Hematopoietic multipotent progenitor cell treated with erythropoietin and hydrocortisone succinate and interleukin-3 and kit ligand, for 4 days (in vitro differentiated cells): ENCODE measurements at regions not wholly inside any gene's neighbourhood (a gene's known extent, or its start where the extent isn't known, plus 50 kb on each side); places are given as distances from the start of the nearest gene placed in this dataset.
A peak's percentile ranks its signal among the peaks of the same experiment; 100 is the strongest.

ENCODE experiments used
- DNase-seq: peaks from one replicate; pipeline ENCODE4 v3.0.0-alpha.2; 2015

DNA sequence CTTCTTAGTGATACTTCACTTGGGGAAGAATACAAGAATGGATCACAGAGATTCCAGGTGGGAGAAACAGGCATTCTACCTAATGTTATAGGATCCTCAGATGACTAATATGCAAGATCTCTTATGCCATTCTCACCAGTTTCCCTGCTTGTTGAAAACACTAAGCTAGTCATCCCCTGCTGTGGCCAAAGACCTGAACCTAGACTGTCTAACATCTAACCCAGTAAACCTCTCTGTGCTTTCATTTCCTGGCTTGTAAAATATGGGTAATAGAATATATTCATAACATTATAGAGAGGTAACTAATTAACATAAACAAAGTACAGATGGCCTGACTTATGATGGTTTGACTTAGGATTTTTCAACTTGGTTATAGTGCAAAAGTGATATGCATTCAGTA is 776.3 kb downstream of the TUSC7 start:
- DNase-seq = no peak

DNA sequence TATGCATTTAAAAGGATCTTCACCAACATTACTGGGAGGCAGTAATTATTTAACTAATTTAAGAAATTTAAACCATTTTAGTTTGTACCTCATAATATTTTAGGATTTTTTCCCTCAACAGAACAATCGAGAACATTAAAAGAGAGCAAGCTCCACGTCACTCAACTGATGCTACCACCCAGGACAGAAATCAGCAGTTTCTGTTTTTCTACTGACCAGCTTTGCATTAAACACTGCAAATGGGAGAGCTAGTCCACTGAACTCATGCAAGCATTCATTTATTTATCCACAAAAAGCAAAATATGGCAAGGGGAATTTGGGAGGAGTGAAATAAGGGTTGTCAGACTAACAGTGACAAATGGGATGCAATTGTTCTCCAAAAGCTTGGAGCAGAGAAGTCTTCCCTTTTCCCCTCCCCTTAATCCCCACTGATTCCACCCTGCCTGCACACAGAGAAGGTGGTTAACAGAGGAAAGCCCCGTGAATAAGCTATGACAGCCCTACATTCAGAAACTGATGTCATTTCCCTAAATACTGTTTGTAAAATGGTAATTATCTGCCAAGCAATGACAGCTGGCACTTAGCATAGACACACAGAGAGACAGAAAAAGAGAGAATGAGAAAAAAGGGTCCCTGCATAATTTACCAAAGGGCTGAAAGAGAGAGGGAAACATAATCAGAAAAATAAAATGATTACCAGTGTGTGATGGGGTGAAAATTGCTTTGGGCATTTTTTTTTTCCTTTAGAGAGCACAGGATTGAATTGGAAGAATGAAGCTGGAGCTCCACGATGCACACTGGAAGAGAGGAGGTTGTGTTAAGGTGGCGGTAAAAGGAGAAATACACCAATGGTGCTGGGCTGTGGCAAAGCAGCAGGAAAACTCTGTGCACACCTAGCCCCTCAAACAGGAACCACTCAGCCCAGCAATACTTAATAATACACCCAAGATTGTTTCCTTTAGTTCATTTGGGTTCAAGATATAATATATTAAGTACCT is 777.4 kb downstream of the TUSC7 start:
- no peak for DNase-seq

DNA sequence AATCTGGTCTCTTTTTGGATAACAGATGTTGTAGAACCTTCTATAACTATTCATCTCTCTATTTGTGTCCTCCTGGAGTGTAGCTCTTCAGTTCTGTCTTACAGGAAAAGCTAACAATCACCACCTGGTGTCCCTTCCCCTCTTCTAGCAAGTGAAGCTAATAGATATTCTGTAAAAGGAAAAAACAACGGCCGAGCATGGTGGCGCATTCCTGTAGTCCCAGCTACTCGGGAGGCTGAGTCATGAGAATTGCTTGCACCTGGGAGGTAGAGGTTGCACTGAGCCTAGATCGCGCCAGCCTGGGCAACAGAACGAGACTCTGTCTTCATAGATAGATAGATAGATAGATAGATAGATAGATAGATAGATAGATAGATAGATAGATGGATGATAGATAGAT is 779.4 kb downstream of the TUSC7 start:
- no peak for DNase-seq

DNA sequence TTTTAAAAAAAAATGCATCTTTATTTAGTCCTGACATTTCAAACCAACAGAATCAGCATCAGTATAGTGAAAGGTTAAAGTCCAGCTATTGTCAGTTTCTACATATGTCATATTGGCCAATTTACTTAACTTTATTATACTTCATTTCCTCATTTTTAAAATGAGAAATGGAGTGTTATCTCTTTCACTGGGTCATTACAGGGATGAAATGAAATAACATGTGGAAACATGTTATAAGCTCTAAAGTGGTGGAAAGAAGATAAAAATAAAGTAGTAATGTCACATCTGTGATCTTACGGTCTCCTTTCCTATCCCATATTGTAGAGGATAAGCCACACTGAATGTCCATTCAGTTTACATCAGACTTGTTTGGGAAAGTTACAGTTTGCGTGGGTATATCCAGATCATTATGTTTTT is 780.1 kb downstream of the TUSC7 start:
- no peak for DNase-seq

DNA sequence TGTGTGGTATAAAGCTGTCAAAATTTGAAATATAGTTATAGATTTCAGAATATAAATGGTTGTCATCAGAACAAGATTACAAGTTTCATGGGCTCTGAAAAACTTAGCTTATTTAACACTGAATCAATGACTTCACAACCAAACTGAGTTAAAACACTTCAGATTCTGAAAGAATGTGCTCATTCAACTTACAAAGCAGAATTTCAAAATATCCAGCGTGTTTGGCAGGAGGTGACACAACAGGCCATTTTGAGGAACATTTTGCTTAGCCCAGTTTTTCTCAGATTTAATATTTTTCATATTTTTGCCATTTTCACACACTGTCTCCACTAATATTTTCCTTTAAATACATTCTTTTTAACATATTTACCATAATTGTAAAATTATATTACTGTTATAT is 781.1 kb downstream of the TUSC7 start:
- no peak for DNase-seq

DNA sequence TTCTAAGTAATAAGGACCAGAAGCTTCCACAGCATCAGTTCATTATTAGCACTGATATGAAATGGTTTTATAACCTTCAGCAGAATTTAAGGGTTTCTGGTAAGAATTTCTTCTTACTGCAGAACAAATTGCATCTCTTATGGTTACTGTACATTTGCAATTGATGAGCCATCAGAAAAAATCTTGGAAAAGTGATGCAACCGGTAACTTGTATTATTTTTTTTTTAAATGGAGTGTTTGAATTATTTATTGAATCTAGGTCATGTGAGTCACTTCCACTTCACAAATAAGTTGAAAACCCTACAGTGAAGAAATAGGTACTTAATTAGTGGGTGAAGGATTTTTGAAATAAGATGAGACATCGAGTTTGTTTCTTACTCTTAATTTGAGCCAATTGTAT is 786.0 kb downstream of the TUSC7 start:
- no peak for DNase-seq

DNA sequence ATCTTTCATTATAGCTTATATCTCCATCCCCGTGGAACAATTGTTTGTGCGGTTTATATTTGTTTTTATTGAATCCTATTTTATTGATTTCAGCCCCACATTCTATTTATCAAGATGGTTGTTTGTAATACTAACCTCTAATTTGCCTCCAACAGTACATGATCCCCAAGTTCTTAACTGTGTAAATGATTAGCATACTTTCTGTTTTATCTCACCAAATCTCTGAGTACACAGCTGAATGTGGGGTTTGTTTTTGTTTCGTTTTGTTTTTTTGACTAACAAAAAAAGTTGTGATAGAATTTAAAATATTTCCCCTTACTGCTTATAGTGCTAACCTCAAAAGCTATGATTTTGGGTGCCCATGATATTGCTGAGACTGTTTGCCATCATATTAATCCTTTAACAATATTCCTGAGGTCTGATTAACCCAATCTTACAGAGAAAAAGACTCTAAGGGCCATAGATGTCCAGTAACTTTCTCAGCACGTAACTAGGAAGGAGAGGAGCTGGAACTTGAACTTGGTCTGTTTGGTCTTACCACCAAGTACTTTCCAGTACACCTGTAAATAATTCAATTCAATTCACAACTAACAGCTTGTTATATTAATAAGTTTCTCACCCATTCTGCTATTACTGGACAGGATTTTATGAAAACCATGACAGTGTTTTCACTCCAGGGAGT is 789.8 kb downstream of the TUSC7 start:
- DNase-seq = no peak

DNA sequence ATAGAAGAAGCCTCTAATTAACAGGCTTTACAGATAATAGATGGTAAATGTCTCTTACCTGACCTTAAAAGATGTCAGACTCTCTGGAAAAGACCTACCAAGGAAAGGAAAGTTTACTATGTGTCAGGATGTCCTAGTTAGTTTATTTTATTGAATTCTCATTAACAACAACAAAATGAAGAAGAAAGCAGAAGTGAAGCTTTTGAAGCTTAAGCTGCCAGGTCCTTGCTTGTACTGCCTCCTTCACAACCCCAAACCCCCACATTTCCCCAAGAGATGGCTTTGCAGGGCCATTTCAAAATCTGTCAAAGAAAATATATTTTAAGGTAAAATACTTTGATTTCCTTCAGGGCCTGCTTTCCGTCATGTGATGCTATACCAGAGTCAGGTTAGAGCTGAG is 798.4 kb downstream of the TUSC7 start:
- no peak for DNase-seq

DNA sequence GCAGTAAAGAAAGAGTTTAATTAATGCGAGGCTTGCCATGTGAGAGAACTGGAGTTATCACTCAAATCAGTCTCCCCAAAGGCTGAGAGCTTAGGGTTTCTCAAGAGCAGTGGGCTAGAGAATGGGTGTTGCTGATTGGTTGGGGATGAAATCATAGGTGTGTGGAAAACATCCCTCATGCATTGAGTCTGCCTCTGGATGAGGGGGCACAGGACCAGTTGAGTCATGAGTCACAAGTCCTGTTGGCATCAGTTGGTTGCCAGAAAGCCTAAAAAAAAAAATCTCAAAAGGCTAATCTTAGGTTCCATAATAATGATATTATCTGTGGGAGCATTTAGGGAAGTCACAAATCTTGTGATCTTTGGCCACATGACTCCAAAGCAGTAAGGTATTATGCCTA is 800.3 kb downstream of the TUSC7 start:
- no peak for DNase-seq

DNA sequence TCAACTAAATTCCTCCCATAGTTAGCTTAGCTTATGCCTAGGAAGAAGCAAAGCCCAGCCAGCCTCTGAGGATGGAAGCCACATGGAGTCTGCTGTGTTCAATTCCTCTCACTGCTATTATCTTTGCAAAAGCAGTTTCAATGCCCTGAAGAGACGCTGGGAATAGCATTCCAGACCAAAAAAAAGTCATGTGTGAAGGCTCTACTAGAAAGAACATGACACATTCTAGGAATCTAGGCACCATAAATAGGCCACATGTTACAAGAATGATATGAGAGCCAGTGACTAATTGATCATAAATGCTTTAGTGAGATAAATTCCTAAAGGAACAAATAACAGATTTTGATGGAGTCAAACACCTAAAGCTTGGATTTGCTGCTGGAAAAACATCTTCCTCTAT is 800.8 kb downstream of the TUSC7 start:
- no peak for DNase-seq

DNA sequence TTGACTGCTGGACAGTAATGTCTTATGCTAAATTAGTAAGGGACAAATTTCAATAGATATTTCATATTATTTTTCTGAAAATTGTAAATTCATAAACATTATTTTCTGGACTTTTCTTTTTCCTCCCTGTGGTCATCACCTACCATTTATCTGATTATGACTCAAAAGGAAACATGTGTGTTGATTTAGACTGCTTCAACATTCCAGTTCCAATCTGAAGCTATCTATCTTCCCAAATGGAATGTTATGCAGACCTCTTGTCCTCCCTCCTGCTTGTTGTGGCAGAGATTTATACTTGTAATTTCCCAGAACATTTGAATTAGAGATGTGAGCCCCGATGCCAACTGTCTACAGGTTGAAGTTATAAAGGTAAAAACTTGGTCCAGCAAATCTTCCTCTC is 803.4 kb downstream of the TUSC7 start:
- DNase-seq = no peak

DNA sequence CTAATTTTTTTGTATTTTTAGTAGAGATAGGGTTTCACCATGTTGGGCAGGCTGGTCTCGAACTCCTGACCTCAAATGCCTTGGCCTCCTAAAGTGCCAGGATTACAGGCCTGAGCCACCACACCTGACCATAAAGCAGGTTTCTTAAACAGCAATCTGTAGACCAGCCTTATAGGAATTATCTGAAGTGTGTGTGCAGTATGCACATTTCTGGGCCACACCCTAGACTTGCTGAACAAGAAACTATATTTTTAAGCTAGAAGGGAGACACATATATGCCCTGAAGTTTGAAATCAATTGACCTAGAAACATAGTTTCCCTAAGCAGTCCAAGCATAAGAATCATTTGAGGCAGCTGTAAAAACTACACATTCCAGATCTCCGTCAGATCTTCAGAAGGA is 805.7 kb downstream of the TUSC7 start:
- DNase-seq = no peak

DNA sequence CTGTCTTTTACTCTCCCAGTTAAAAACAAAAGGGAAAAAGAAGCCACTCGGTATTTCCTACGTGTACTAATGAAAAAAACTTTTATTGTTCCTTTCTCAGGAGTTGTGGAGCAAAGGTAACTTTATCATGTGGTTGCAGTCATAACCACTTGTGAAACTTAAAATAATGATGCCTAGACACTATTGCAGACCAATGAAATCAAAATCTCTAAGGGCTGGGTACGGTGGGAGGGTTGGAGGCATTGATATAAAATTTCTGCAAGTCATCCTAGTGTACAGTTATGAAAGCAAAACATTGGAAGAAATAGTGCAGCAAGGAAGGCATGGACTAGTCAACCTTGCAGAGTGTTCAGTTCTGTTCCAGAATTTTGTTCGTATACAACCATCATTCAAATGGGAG is 808.8 kb downstream of the TUSC7 start:
- peak; percentile 2 for DNase-seq

DNA sequence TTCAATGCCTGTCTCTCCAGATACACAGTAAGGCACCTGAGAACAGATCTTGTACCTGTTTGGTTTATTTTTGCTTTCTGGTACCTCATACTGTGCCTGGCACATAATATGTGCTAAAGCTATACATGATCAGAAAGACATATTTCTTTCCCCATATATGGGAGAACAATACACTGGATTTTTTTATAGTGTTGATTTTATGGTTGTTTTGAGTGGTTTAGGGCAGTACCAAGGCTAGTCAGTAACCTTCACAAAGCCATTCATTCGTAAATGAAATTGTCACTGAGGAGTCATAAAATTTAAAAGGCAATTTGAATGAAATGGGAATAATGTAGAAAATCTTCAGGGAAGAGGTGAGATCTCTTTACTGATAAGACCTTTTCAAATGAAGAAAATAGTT is 810.2 kb downstream of the TUSC7 start:
- DNase-seq = no peak

DNA sequence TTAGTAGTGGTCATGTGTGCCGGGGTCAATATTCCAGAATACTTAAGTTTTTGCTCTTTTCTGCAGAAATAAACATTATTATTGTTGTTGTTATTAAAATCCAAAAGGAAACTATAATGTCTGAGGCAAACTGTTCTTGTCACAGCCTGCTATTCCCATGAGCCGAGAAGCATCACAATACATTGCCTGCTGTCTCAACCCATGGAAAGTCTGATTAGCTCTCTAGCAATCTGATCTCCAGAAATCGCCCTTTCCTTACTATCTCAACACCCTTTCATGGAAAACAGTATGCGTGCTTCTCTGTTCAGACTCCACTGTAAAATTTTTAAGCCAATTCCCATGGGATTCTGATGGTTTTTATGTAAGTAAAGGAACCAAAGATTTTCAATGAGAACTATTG is 811.0 kb downstream of the TUSC7 start:
- no peak for DNase-seq

DNA sequence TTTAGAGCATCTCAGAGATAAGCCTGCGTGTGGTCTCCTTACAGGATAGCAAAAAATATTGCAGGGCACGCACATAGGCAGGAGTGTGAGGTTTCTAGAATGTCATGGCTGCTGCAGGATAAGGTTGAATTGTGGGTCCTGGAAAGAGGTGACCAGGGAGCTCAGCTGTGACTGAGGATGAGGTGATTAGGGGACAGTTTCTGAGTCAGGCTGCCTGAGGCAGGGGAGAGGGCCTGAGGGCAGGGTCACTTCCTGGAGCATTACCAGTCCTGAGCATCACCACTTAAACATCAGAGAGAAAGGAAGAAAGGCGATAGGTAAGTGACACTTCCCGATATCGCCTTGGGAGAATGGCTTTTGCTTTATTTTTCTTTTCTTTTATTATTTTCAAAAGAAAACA is 813.8 kb downstream of the TUSC7 start:
- DNase-seq = no peak

DNA sequence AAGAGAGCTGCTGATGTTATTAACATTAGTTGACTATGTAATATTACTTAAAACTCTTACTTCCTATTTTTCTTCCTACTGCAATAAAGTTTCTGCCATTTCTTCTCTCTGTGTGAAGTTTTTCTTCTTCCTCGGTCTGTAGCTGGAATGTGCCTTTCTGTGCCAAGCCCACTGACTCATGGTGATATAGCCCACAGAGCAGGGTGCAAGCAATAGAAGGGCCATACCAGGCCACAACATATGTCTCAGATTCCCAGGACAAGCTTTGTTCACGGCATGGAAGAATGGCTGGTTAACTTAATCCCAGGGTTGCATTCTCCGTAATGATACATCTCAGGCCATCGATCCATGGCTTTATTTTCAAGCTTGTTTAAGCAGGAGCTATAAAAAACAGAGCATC is 815.3 kb downstream of the TUSC7 start:
- no peak for DNase-seq

DNA sequence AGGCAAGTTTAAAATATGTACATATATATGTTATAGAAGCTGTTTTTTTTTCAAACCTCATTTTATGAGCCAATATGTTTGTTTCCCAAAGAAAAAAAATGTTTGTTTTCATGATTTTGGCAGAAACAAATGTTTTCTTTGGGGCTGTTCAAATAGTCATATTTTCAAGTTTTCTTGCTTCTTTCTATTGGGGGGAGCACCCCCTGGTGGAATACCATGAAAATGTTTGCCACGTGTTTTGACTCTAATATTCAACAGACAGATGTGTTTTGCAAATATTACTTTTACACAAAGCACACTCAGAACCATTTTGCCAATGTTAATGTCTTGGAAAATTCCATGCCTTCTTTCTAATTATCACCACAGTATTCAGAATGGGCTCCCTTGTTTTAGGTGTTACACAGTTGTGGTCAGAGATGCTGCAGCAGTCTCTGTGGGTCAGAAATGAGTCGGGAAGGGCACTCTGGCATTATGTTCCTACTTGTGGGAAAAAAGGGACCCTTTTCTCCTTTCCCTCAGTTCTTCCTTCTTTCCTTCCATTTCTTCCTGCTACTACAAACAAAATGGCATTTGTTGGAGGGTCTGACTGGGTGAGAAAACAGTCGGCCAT is 817.0 kb downstream of the TUSC7 start:
- peak; percentile 60 for DNase-seq

DNA sequence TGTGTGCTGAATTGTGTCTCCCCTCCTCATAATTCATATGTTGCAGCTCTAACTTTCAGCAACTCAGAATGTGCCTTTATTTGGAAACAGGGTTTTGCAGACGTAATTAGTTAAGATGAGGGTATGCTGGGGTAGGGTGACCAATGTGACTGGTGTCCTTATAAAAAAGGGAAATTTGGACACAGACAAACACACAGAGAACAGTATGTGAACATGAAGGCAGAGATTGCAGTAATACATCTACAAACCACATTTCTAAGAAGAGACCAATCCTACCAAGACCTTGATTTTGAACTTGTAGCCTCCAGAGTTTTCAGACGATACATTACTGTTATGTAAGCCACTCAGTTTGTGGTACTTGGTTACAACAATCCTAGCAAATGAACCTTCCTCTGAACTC is 817.8 kb downstream of the TUSC7 start:
- DNase-seq = no peak

DNA sequence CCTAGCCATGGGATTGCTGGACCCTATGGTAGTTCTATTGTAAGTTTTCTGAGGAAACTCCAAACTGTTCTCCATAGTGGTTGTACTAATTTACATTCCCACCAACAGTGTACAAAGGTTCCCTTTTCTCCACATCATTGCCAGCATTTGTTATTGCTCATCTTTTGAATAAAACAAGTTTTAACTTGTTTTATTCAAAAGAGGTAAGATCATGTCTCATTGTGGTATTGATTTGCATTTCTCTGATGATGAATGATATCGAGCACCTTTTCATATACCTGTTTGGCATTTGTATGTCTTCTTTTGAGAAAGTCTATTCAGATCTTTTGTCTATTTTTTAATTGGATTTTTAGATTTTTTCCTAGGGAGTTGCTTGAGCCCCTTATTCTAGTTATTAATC is 819.1 kb downstream of the TUSC7 start:
- no peak for DNase-seq

DNA sequence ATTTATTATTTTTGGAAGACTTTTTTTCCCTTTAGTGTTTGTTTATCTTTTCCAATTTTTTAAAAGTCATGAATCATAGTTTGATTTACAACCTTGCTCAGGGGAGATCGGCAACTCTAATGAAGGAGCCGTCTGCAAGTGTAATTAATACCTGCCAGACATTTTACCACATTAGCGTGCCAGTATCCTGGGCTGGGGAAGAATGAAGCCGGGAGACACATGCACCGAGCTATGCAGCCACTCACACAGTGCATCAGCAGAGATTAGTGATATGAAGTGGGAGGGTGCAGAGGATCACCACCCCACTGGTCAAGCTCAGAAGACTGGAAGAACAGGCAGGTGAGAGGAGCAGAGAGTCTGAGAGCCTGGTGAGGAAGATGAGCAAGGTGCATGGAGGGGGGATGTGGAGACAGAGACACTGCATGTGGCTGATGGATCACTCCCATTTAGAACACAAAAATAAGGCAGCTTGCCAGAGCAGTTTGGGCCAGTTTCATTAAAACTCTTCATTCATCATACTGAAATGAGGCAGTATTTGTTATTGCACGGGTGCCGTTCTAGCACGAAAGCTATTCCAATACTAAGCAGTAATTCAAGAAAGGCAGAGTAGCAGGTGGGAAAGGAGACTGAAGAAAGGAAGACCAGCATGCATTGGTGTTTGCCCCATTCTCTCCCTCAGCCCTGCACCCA is 821.6 kb downstream of the TUSC7 start:
- no peak for DNase-seq

DNA sequence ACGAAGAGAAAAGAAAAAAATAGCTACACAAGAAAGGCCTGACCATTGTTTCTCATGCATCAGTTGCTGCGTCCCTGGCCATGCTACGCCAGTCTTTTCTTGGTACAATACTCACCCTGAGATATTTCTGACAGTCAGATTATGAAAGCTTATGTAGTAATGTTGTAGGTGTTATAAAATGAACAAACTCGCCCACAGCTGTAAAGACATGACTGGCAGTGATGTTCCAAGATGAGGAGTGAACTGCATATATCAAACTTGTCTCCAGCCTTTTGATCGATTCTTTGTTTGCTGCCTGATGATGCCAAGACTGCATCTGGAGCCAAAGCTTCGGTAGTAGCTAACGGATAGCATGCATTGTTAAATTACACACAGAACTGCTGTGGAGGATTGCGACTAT is 822.7 kb downstream of the TUSC7 start:
- no peak for DNase-seq

DNA sequence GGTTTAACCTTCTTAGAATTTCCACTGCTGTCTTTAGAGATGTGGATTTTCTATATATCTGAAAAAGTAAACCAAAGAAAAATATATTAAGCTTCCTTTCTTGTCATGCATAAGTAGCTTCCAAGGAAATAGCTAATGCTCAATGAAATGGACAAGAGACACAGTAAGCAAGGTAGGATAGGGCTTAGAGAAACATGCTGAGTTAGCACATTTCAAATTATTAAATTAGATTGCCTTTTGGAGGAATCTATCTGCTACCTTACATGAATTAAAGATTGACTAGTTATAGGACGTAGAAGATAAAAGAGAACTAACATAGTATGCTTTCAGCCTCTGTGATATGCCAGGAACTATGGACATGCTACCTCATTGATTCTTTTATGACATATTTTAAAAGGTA is 824.6 kb downstream of the TUSC7 start:
- DNase-seq = no peak
